Mammary epithelial cell (primary cell): ENCODE measurements at regions not wholly inside any gene's neighbourhood (a gene's known extent, or its start where the extent isn't known, plus 50 kb on each side); places are given as distances from the start of the nearest gene placed in this dataset.

Experiments
- CTCF ChIP-seq, 2 donors: IDR thresholded peaks in 1 of 2; conservative IDR thresholded peaks in 1 of 2; 2 replicates each; pipeline ENCODE4 v1.5.1; 2011 to 2012; ENCODE audit warnings: inconsistent platforms in 2 of 2, low read length in 2 of 2, mild to moderate bottlenecking in 2 of 2, control low read depth in 1 of 2, low read depth in 1 of 2; ENCODE audit not compliant: insufficient read depth in 1 of 2; ENCODE audit errors: extremely low read depth in 1 of 2
- EZH2 ChIP-seq: IDR thresholded peaks from 2 replicates; pipeline ENCODE4 v1.6.1; 2012; ENCODE audit warnings: low read length, inconsistent platforms, borderline replicate concordance

DNA sequence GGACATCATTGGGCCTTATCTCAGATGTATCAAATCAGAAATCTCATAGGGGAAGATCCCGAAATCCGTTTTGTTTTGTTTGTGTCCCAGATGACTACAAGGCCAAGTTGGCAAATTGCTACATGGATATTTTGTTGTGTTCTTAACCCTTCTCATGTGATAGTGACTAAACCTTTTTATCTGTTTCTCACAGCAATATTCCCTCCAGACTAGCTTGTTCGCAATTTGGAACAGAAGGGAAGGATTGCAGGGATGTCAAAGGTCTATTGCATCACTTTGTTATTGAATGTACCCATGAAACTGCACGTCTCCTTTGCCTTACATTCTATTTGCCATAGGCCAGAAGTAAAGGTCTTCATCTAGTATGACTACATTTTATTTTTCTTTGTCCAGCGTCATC lies 453.9 kb downstream of the NFIB start:
- no peak for TF ChIP-seq CTCF (conservative IDR thresholded peaks at IDR 0.05 in 1 of 2, IDR thresholded peaks at IDR 0.05 in 1 of 2; ENCODE audit: extremely low read depth in 1 of 2, insufficient read depth in 1 of 2, low read depth in 1 of 2, low read length in 2 of 2)
- TF ChIP-seq EZH2, result no peak
